Vagina (tissue), 2 donors: ENCODE measurements at regions not wholly inside any gene's neighbourhood (a gene's known extent, or its start where the extent isn't known, plus 50 kb on each side); places are given as distances from the start of the nearest gene placed in this dataset.
"Not testable (repeated sequence)": the region's sequence is repeated elsewhere in the genome, so short reads cannot be mapped to it uniquely, and the experiment has no call there.

Experiments
- CTCF ChIP-seq, 3 experiments: fragments of 450-650 bp in 2 of 3; fragments of 200-600 bp in 1 of 3; sonication (generic) in 1 of 3; IDR thresholded peaks; one replicate each; pipeline ENCODE4 v1.5.1; 2017 to 2019; ENCODE audit warnings: antibody characterized with exemption in 3 of 3, mild to moderate bottlenecking in 2 of 3, moderate library complexity in 2 of 3
- POLR2A ChIP-seq, 2 donors: fragments of 450-650 bp; IDR thresholded peaks; one replicate each; pipeline ENCODE4 v1.6.1; 2017; ENCODE audit warnings: antibody characterized with exemption in 2 of 2, mild to moderate bottlenecking in 2 of 2, moderate library complexity in 2 of 2
- POLR2AphosphoS5 ChIP-seq, 2 donors: sonication (generic); formaldehyde crosslinking; IDR thresholded peaks; one replicate each; pipeline ENCODE4 v1.9.0; 2017; ENCODE audit warnings: antibody characterized with exemption in 2 of 2, mild to moderate bottlenecking in 2 of 2, low read depth in 1 of 2; ENCODE audit not compliant: insufficient read depth in 1 of 2

GRCh38 chr11:70560621-70561020, 162.3 kb downstream of the CTTN start:
- TF ChIP-seq CTCF (IDR thresholded peaks at IDR 0.05); POLR2AphosphoS5 (IDR thresholded peaks at IDR 0.05; ENCODE audit: insufficient read depth in 1 of 2, low read depth in 1 of 2); POLR2A (IDR thresholded peaks at IDR 0.05): not testable (repeated sequence)
